ENCODE measurements at regions not wholly inside any gene's neighbourhood (a gene's known extent, or its start where the extent isn't known, plus 50 kb on each side); places are given as distances from the start of the nearest gene placed in this dataset.
A peak's percentile ranks its signal among the peaks of the same experiment; 100 is the strongest.

GRCh38 chr4:92071587-92071986, 232.2 kb upstream of the GRID2 start:
- H3K27ac ChIP-seq: no peak overlapping the region
- TF ChIP-seq, protein P1, sequence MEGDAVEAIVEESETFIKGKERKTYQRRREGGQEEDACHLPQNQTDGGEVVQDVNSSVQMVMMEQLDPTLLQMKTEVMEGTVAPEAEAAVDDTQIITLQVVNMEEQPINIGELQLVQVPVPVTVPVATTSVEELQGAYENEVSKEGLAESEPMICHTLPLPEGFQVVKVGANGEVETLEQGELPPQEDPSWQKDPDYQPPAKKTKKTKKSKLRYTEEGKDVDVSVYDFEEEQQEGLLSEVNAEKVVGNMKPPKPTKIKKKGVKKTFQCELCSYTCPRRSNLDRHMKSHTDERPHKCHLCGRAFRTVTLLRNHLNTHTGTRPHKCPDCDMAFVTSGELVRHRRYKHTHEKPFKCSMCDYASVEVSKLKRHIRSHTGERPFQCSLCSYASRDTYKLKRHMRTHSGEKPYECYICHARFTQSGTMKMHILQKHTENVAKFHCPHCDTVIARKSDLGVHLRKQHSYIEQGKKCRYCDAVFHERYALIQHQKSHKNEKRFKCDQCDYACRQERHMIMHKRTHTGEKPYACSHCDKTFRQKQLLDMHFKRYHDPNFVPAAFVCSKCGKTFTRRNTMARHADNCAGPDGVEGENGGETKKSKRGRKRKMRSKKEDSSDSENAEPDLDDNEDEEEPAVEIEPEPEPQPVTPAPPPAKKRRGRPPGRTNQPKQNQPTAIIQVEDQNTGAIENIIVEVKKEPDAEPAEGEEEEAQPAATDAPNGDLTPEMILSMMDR (conservative IDR thresholded peaks at IDR 0.05): no peak
- TF ChIP-seq ZFX (IDR thresholded peaks at IDR 0.05): no peak

- no peak overlapping the region for H3K27ac ChIP-seq
- no peak for TF ChIP-seq ZFX (IDR thresholded peaks at IDR 0.05)
- TF ChIP-seq, protein P1 (conservative IDR thresholded peaks at IDR 0.05): no peak
Measured at GRCh38 chr4:92074839-92075238, 228.9 kb upstream of the GRID2 start.

- no peak for TF ChIP-seq ZFX (IDR thresholded peaks at IDR 0.05)
- TF ChIP-seq, protein P1 (conservative IDR thresholded peaks at IDR 0.05): no peak
Measured at GRCh38 chr4:92090887-92091286, 212.9 kb upstream of the GRID2 start.

DNA sequence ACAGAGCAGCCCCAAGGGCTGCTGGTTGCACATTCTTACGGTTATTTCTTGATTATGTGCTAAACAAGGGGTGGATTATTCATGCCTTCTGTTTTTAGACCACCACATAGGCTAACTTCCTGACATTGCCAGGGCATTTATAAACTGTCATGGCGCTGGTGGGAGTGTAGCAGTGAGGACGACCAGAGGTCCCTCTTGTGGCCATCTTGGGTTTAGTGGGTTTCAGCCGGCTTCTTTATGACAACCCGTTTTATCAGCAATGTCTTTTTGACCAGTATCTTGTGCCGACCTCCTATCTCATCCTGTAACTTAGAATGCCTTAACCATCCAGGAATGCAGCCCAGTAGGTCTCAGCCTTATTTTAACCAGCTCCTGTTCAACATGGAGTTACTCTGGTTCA, 212.4 kb upstream of the GRID2 start:
- TF ChIP-seq, protein P1 (conservative IDR thresholded peaks at IDR 0.05): peak; percentile 69
- TF ChIP-seq ZFX (IDR thresholded peaks at IDR 0.05): no peak
- no peak overlapping the region for H3K27ac ChIP-seq

More at GRCh38 chr4:92090887-92091286, 212.9 kb upstream of the GRID2 start:
- no peak overlapping the region for H3K27ac ChIP-seq

- H3K27ac ChIP-seq: no peak overlapping the region
- TF ChIP-seq, protein P1 (conservative IDR thresholded peaks at IDR 0.05): no peak
- TF ChIP-seq ZFX (IDR thresholded peaks at IDR 0.05): no peak
Measured at GRCh38 chr4:92099861-92100260, 203.9 kb upstream of the GRID2 start.

- H3K27ac ChIP-seq: no peak overlapping the region
- no peak for TF ChIP-seq ZFX (IDR thresholded peaks at IDR 0.05)
- TF ChIP-seq, protein P1 (conservative IDR thresholded peaks at IDR 0.05): no peak
Measured at GRCh38 chr4:92100975-92101374, 202.8 kb upstream of the GRID2 start.

DNA sequence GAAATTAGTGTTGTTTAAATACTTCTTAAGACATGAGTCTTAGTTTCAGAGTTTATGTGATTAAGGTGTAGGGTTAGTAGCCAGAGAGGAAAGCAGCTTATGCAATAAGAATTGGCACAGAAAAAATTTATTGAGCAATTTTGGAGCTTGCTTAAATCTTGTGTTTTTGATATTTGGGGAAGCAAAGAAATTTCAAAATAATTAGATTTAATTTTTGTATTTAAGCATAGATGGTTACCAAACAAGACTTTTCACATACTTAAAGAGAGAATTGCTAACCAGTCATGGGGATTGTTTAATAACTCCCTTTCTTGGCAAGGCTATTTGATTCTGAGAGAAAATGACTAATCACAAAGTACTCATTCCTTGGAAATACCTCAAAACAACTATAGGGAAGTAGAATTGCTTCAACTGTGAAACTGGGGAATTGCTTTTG, 202.0 kb upstream of the GRID2 start:
- H3K27ac ChIP-seq: no peak overlapping the region
- TF ChIP-seq ZFX (IDR thresholded peaks at IDR 0.05): no peak
- TF ChIP-seq, protein P1 (conservative IDR thresholded peaks at IDR 0.05): no peak
